IMR-90 (cell line): ENCODE measurements at regions not wholly inside any gene's neighbourhood (a gene's known extent, or its start where the extent isn't known, plus 50 kb on each side); places are given as distances from the start of the nearest gene placed in this dataset.

Source experiments
- ATAC-seq: fragments of 200-7000 bp; cut with Tn5 transposase; 2 replicates; pipeline ENCODE4 v1.9.1; 2020; ENCODE audit warnings: low read depth, mild to moderate bottlenecking, moderate library complexity
- BruUV-seq: library from RNA; stranded (reverse); fragments of 400-500 nt; replicated peaks from 2 replicates; lab custom pipeline; 2021; lab: Mats Ljungman, UMichigan
- CTCF ChIA-PET: fragments of 300-600 bp; formaldehyde crosslinking; extraction: SDS; loops from one replicate; lab custom pipeline; 2021; ENCODE audit warnings: antibody characterized with exemption; lab: Yijun Ruan, JAX
- POLR2A ChIA-PET: fragments of 300-600 bp; sonication (Branson Sonifier 250); formaldehyde crosslinking; loops from one replicate; lab custom pipeline; 2022; ENCODE audit warnings: antibody characterized with exemption; ENCODE audit not compliant: unreplicated experiment; lab: Charles Lee
- DNase-seq: peaks from one replicate; pipeline ENCODE4 v3.0.0; 2013
- H2AFZ ChIP-seq: replicated peaks from 2 replicates; pipeline ENCODE3; 2013; ENCODE audit warnings: low read length, mild to moderate bottlenecking; ENCODE audit not compliant: poor library complexity
- H2AK5ac ChIP-seq: 2 replicates; pipeline ENCODE4 v1.6.1; 2013; ENCODE audit warnings: low read depth, low read length, inconsistent platforms
- H2AK9ac ChIP-seq: replicated peaks from 2 replicates; pipeline ENCODE3; 2013; ENCODE audit warnings: mild to moderate bottlenecking, low read depth, low read length, moderate library complexity; ENCODE audit not compliant: poor library complexity
- H2BK120ac ChIP-seq: 2 replicates; pipeline ENCODE4 v1.6.1; 2013; ENCODE audit warnings: low read depth, low read length, inconsistent platforms
- H2BK15ac ChIP-seq: 3 replicates; pipeline ENCODE4 v1.6.1; 2013; ENCODE audit warnings: low read depth, low read length, inconsistent platforms
- H2BK20ac ChIP-seq: 2 replicates; pipeline ENCODE4 v1.6.1; 2013; ENCODE audit warnings: low read depth, mild to moderate bottlenecking, inconsistent platforms, low read length, moderate library complexity
- H2BK5ac ChIP-seq: 2 replicates; pipeline ENCODE4 v1.6.1; 2013; ENCODE audit warnings: mild to moderate bottlenecking, low read depth, low read length, inconsistent platforms; ENCODE audit not compliant: poor library complexity, severe bottlenecking
- H3K14ac ChIP-seq: replicated peaks from 2 replicates; pipeline ENCODE4 v1.6.1; 2013; ENCODE audit warnings: low read depth, low read length, inconsistent platforms
- H3K18ac ChIP-seq: 2 replicates; pipeline ENCODE4 v1.6.1; 2013; ENCODE audit warnings: low read depth, low read length, control low read depth
- H3K23ac ChIP-seq: 2 replicates; pipeline ENCODE4 v1.6.1; 2013; ENCODE audit warnings: low read depth, low read length, inconsistent platforms
- H3K27ac ChIP-seq: 2 replicates; pipeline ENCODE4 v1.5.1; 2013; ENCODE audit warnings: mild to moderate bottlenecking, control low read depth, low read length; ENCODE audit not compliant: insufficient read depth
- H3K27me3 ChIP-seq: 2 replicates; pipeline ENCODE4 v1.6.1; 2013; ENCODE audit warnings: low read length; ENCODE audit not compliant: control insufficient read depth, insufficient read depth
- H3K36me3 ChIP-seq: 2 replicates; pipeline ENCODE4 v1.6.1; 2013; ENCODE audit warnings: low read length, mixed read lengths; ENCODE audit not compliant: control insufficient read depth, insufficient read depth
- H3K4ac ChIP-seq: 2 replicates; pipeline ENCODE4 v1.6.1; 2013; ENCODE audit warnings: low read depth, low read length, inconsistent platforms
- H3K4me1 ChIP-seq: 2 replicates; pipeline ENCODE4 v1.6.1; 2013; ENCODE audit warnings: low read length, mixed read lengths; ENCODE audit not compliant: control insufficient read depth, insufficient read depth
- H3K4me2 ChIP-seq: 2 replicates; pipeline ENCODE4 v1.6.1; 2013; ENCODE audit warnings: low read depth, mild to moderate bottlenecking, control low read depth, low read length, moderate library complexity
- H3K4me3 ChIP-seq: 2 replicates; pipeline ENCODE4 v1.5.1; 2013; ENCODE audit warnings: low read depth, mild to moderate bottlenecking, control low read depth, low read length, moderate library complexity; ENCODE audit not compliant: insufficient read depth
- H3K56ac ChIP-seq: 2 replicates; pipeline ENCODE4 v1.6.1; 2013; ENCODE audit warnings: low read length, inconsistent platforms; ENCODE audit not compliant: insufficient read depth; ENCODE audit errors: extremely low read depth
- H3K79me1 ChIP-seq, 2 experiments: 2 replicates each; pipeline ENCODE4 v1.6.1; 2013; ENCODE audit warnings: low read length in 2 of 2, inconsistent platforms in 1 of 2, low read depth in 1 of 2
- H3K9ac ChIP-seq: 2 replicates; pipeline ENCODE4 v1.6.1; 2013; ENCODE audit warnings: low read depth, low read length, control low read depth
- H3K9me1 ChIP-seq: 2 replicates; pipeline ENCODE4 v1.6.1; 2013; ENCODE audit warnings: low read length, inconsistent platforms; ENCODE audit not compliant: insufficient read depth
- H3K9me3 ChIP-seq: 2 replicates; pipeline ENCODE4 v1.6.1; 2013; ENCODE audit warnings: low read length; ENCODE audit not compliant: control insufficient read depth, insufficient read depth
- H4K20me1 ChIP-seq: 2 replicates; pipeline ENCODE4 v1.6.1; 2013; ENCODE audit warnings: low read length, inconsistent platforms; ENCODE audit not compliant: insufficient read depth
- H4K5ac ChIP-seq: 2 replicates; pipeline ENCODE4 v1.6.1; 2013; ENCODE audit warnings: mild to moderate bottlenecking, low read depth, low read length, control low read depth
- H4K8ac ChIP-seq, 2 experiments: 2 replicates each; pipeline ENCODE4 v1.6.1; 2013; ENCODE audit warnings: low read depth in 2 of 2, low read length in 2 of 2, control low read depth in 1 of 2, inconsistent platforms in 1 of 2
- H4K91ac ChIP-seq: 2 replicates; pipeline ENCODE4 v1.6.1; 2013; ENCODE audit warnings: low read depth, low read length, inconsistent platforms; ENCODE audit not compliant: insufficient read depth
- CEBPB ChIP-seq: IDR thresholded peaks from 2 replicates; pipeline ENCODE4 v1.6.1; 2012; ENCODE audit warnings: low read depth, low read length, improper control_type of control experiment
- CHD1 ChIP-seq: IDR thresholded peaks from 2 replicates; pipeline ENCODE4 v1.6.1; 2012; ENCODE audit warnings: low read depth, low read length, improper control_type of control experiment
- CTCF ChIP-seq: conservative IDR thresholded peaks from 2 replicates; pipeline ENCODE4 v1.5.1; 2012; ENCODE audit warnings: mild to moderate bottlenecking, low read depth, low read length, improper control_type of control experiment
- MXI1 ChIP-seq: IDR thresholded peaks from 2 replicates; pipeline ENCODE4 v1.6.1; 2012; ENCODE audit warnings: low read depth, mild to moderate bottlenecking, low read length, moderate library complexity, borderline replicate concordance
- WGBS, 2 experiments: methylation state at CpG; one replicate each; pipeline versions ENCODE4 v1.1.5 to v1.1.7; 2013; ENCODE audit warnings: missing lambda C conversion rate in 2 of 2; ENCODE audit not compliant: insufficient read length in 1 of 2; ENCODE audit errors: extremely low coverage in 2 of 2; 5-methylcytosine and 5-hydroxymethylcytosine counted together
- dilution Hi-C: fragments of 300-500 bp; cut with HindIII; formaldehyde crosslinking; loops from one replicate; pipeline ENCODE4 v1.14.3; 2018; ENCODE audit warnings: low sequenced_read_pairs; ENCODE audit not compliant: unreplicated experiment
- in situ Hi-C: fragments of 300-500 bp; cut with MboI; formaldehyde crosslinking; loops from 3 replicates; pipeline ENCODE4 v1.14.3; 2019; ENCODE audit warnings: low sequenced_read_pairs, inconsistent platforms, mixed read lengths
- intact Hi-C: fragments of 100-400 bp; cut with micrococcal nuclease; formaldehyde crosslinking; loops from 2 replicates; pipeline ENCODE4 v1.10.0; 2022

GRCh38 chr10:123463181-123463580 is 203.0 kb upstream of the GPR26 start:
- WGBS, 2 experiments: no CpG with 5 or more reads among the region's 3 CpGs
- ATAC-seq: no peak
- no peak overlapping the region for H2AK9ac ChIP-seq

More at GRCh38 chr10:123463181-123463580, 203.0 kb upstream of the GPR26 start:
- no peak for DNase-seq
- Histone ChIP-seq H2BK15ac (no peak overlapping the region), H3K36me3 (no peaks in the 10 kb centered on the region), H2BK120ac (no peak overlapping the region), H3K9me3 (peaks cover 50% of the 10 kb centered on the region), H3K9me1 (no peaks in the 10 kb centered on the region), H4K91ac (no peak overlapping the region), H3K23ac (no peak overlapping the region), H3K9ac (no peak overlapping the region), H3K27me3 (no peaks in the 10 kb centered on the region), H4K8ac (no peak overlapping the region), H3K14ac (no peak overlapping the region), H3K56ac (no peak overlapping the region), H3K4me3 (no peak overlapping the region), H4K20me1 (no peaks in the 10 kb centered on the region), H4K5ac (no peak overlapping the region), H3K4me2 (no peak overlapping the region), H3K27ac (no peak overlapping the region), H3K18ac (no peak overlapping the region), H3K79me1 (no peaks in the 10 kb centered on the region), H2BK5ac (no peak overlapping the region), H3K4ac (no peak overlapping the region), H2BK20ac (no peak overlapping the region), H3K4me1 (no peaks in the 10 kb centered on the region), H2AK5ac (no peak overlapping the region), H2AFZ (no peak overlapping the region)
- dilution Hi-C loops (no loop called here), in situ Hi-C loops (no loop called here), intact Hi-C loops (no loop called here)
- no peak for TF ChIP-seq CTCF
- no peak for TF ChIP-seq CEBPB
- no peak for TF ChIP-seq CHD1
- TF ChIP-seq MXI1: no peak
- ChIA-PET CTCF (no interaction called here), POLR2A (no interaction called here)
- no TSS peak for BruUV-seq
